ENCODE measurements at regions not wholly inside any gene's neighbourhood (a gene's known extent, or its start where the extent isn't known, plus 50 kb on each side); places are given as distances from the start of the nearest gene placed in this dataset.

GRCh38 chr1:10901891-10902805 is 105.7 kb upstream of the CASZ1 start:
- TF ChIP-seq POLR2A (IDR thresholded peaks at IDR 0.05) (no peak), CTCF (IDR thresholded peaks at IDR 0.05) (no peak), POLR2AphosphoS5 (IDR thresholded peaks at IDR 0.05) (no peak)

Data from prostate gland (tissue), 2 donors.